Ovary (tissue), 7 donors: ENCODE measurements at regions not wholly inside any gene's neighbourhood (a gene's known extent, or its start where the extent isn't known, plus 50 kb on each side); places are given as distances from the start of the nearest gene placed in this dataset.

ENCODE experiments used
- DNase-seq, 5 donors: peaks; one replicate each; pipeline ENCODE4 v3.0.0-alpha.2; 2019 to 2020
- H3K27ac ChIP-seq, 2 donors: fragments of 200-600 bp; one replicate each; pipeline versions ENCODE4 v1.5.1 to v1.8.0; 2019 to 2022
- H3K27me3 ChIP-seq: fragments of 200-600 bp; one replicate; pipeline ENCODE4 v1.8.0; 2022
- H3K36me3 ChIP-seq: fragments of 200-600 bp; sonication (generic); one replicate; pipeline ENCODE4 v1.5.1; 2019
- H3K4me1 ChIP-seq: one replicate; pipeline ENCODE4 v1.8.1; 2013; ENCODE audit warnings: mild to moderate bottlenecking, moderate library complexity; ENCODE audit not compliant: insufficient read depth
- H3K4me3 ChIP-seq: fragments of 200-600 bp; sonication (generic); one replicate; pipeline ENCODE4 v1.5.1; 2017
- H3K9me3 ChIP-seq, 2 donors: fragments of 200-600 bp in 1 of 2; sonication (generic) in 1 of 2; one replicate each; pipeline versions ENCODE4 v1.5.1 to v1.8.1; 2013 to 2019; ENCODE audit warnings: mild to moderate bottlenecking in 1 of 2, moderate library complexity in 1 of 2
- CTCF ChIP-seq, 3 donors: fragments of 450-650 bp in 2 of 3; fragments of 200-600 bp in 1 of 3; IDR thresholded peaks; one replicate each; pipeline versions ENCODE4 v1.5.1 to v1.8.0; 2016 to 2022; ENCODE audit warnings: antibody characterized with exemption in 3 of 3, mild to moderate bottlenecking in 1 of 3
- EP300 ChIP-seq: sonication (generic); formaldehyde crosslinking; IDR thresholded peaks from one replicate; pipeline ENCODE4 v1.6.1; 2017; ENCODE audit warnings: antibody characterized with exemption
- POLR2A ChIP-seq: fragments of 450-650 bp; IDR thresholded peaks from one replicate; pipeline ENCODE4 v1.6.1; 2017; ENCODE audit warnings: antibody characterized with exemption, mild to moderate bottlenecking, moderate library complexity
- WGBS, 3 donors: extraction: QIAGEN DNeasy Blood & Tissue Kit in 1 of 3; methylation state at CpG; one replicate each; pipeline versions ENCODE4 v1.1.5 to v1.1.7; 2013 to 2017; 5-methylcytosine and 5-hydroxymethylcytosine counted together
- intact Hi-C, 4 donors: fragments of 100-400 bp; cut with DNase I; formaldehyde crosslinking; loops; one replicate each; pipeline versions ENCODE4 v1.11.0 to v1.15.1; 2022 to 2023
- donor health status: DM: no; HTN: no; CAD: no; lungs with moderate emphysema.
- donor health status: DM: no; HTN: no; CAD: no.
- donor health status: Bipolar disorder and iron deficiency.
- donor health status: DM: no; HTN: no; CAD: no.
- donor health status: DM: yes; HTN: yes; CAD: no.

- TF ChIP-seq EP300 (no peak), CTCF (IDR thresholded peaks at IDR 0.05) (no peak), POLR2A (no peak)
- intact Hi-C loops = no loop called here
- H3K36me3 ChIP-seq = no peaks in the 10 kb centered on the region
- no peak overlapping the region for H3K4me3 ChIP-seq
- no peak overlapping the region for H3K27ac ChIP-seq
- H3K9me3 ChIP-seq = no peaks in the 10 kb centered on the region
- 71 to 78% (median 74%) methylated on average over 4 of the region's 4 CpGs for WGBS, 3 donors
- H3K27me3 ChIP-seq = no peaks in the 10 kb centered on the region
- no peaks in the 10 kb centered on the region for H3K4me1 ChIP-seq
- DNase-seq = no peak
Measured at GRCh38 chr1:113271039-113271438, 119.3 kb upstream of the MAGI3 start.

DNA sequence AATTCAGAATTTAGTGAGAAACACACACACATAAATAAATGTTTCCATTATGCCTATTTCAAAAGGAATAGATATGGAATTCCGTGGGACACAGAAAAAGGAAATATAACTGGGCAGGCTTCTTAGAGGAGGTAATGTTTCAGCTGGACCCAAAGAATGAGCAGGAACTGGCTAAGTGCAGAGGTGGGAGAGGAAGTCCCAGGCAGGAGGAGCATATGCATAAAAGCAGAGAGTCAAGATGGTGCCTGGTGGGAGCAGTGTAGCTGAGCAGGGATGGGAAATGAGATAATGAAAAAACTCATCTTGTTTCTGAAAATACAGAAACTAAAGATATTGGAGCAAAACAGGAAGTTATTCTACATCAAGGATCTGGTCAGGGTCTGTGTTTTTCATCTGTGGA lies 115.2 kb upstream of the MAGI3 start:
- Histone ChIP-seq H3K27ac (no peak overlapping the region), H3K4me1 (no peaks in the 10 kb centered on the region), H3K9me3 (no peaks in the 10 kb centered on the region), H3K36me3 (no peaks in the 10 kb centered on the region), H3K27me3 (no peaks in the 10 kb centered on the region), H3K4me3 (no peak overlapping the region)
- DNase-seq = no peak
- no peak for TF ChIP-seq EP300
- TF ChIP-seq CTCF (IDR thresholded peaks at IDR 0.05) = no peak
- no peak for TF ChIP-seq POLR2A
- intact Hi-C loops = no loop called here
- 54 to 60% (median 55%) methylated on average over 1 of the region's 1 CpG for WGBS, 3 donors

- TF ChIP-seq POLR2A (no peak), CTCF (IDR thresholded peaks at IDR 0.05) (no peak), EP300 (no peak)
- no peaks in the 10 kb centered on the region for H3K27me3 ChIP-seq
- no peaks in the 10 kb centered on the region for H3K4me1 ChIP-seq
- intact Hi-C loops = no loop called here
- WGBS, 3 donors = 90 to 97% (median 93%) methylated on average over 2 of the region's 2 CpGs
- no peak overlapping the region for H3K27ac ChIP-seq
- H3K4me3 ChIP-seq = no peak overlapping the region
- no peaks in the 10 kb centered on the region for H3K36me3 ChIP-seq
- DNase-seq = no peak
- H3K9me3 ChIP-seq = no peaks in the 10 kb centered on the region
Measured at GRCh38 chr1:113275691-113276090, 114.6 kb upstream of the MAGI3 start.

DNA sequence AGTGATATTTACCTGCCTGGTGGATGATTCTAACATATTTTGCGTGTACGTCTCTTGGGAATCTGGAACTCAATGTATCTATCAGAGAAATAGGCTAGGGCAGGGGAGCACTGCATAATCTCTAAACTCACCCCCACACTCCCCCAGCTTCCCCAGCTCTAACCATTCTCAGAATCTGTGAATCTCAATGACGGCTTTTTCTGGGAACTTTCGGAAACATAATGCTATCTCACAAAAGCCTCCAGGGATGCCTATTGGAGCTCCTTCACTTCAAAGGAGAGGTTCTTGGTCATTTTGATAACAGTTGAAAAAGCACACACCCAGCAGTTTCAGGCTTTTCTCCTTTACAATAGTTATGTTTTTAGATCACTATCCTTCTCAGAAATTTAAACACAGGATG lies 113.8 kb upstream of the MAGI3 start:
- no peak for DNase-seq
- H3K36me3 ChIP-seq = no peaks in the 10 kb centered on the region
- 88 to 95% (median 94%) methylated on average over 4 of the region's 4 CpGs for WGBS, 3 donors
- TF ChIP-seq EP300 (no peak), CTCF (IDR thresholded peaks at IDR 0.05) (no peak), POLR2A (no peak)
- H3K27me3 ChIP-seq = no peaks in the 10 kb centered on the region
- no peak overlapping the region for H3K27ac ChIP-seq
- intact Hi-C loops = no loop called here
- no peak overlapping the region for H3K4me3 ChIP-seq
- H3K4me1 ChIP-seq = no peaks in the 10 kb centered on the region
- H3K9me3 ChIP-seq = no peaks in the 10 kb centered on the region

DNA sequence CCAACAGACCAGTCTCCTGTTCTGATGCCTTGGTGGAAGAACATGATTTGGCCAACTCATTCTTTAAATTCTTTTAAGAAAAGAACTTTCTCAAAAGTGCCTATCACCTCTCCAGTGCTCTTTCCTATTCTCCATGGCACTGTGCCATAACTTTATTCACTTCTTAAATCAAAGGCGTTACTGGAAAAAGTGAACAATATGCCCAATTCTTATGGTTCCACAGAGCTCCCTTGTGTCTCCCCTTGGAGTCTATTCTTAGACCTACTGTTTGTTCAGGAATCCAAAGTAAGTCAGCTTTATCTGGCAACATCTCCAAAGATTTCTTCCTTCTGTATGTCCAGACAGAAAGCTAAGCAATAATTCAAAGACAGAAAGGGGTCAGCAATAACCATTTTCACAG lies 111.9 kb upstream of the MAGI3 start:
- DNase-seq = no peak
- Histone ChIP-seq H3K9me3 (no peaks in the 10 kb centered on the region), H3K36me3 (no peaks in the 10 kb centered on the region), H3K4me3 (no peak overlapping the region), H3K4me1 (no peaks in the 10 kb centered on the region), H3K27me3 (no peaks in the 10 kb centered on the region), H3K27ac (no peak overlapping the region)
- intact Hi-C loops = no loop called here
- 65 to 74% (median 70%) methylated on average over 1 of the region's 1 CpG for WGBS, 3 donors
- TF ChIP-seq EP300 = no peak
- no peak for TF ChIP-seq POLR2A
- no peak for TF ChIP-seq CTCF (IDR thresholded peaks at IDR 0.05)
